Dendritic cell treated with granulocyte-macrophage colony-stimulating factor and Interleukin-4, amounts not matched to agents 40 ng/mL and 50 ng/mL, for 4 days (primary cell): ENCODE measurements at regions not wholly inside any gene's neighbourhood (a gene's known extent, or its start where the extent isn't known, plus 50 kb on each side); places are given as distances from the start of the nearest gene placed in this dataset.

Source experiments
- H3K27ac Mint-ChIP-seq: one replicate; pipeline ENCODE4 v1.8.0; 2022; ENCODE audit warnings: mild to moderate bottlenecking, mixed read lengths
- H3K27me3 Mint-ChIP-seq: one replicate; pipeline ENCODE4 v1.8.0; 2022; ENCODE audit warnings: mild to moderate bottlenecking, mixed read lengths
- H3K36me3 Mint-ChIP-seq: one replicate; pipeline ENCODE4 v1.8.0; 2022; ENCODE audit warnings: low read depth, mixed read lengths
- H3K4me1 Mint-ChIP-seq: one replicate; pipeline ENCODE4 v1.8.0; 2022; ENCODE audit warnings: low read depth, mixed read lengths
- H3K4me3 Mint-ChIP-seq: one replicate; pipeline ENCODE4 v1.8.0; 2022; ENCODE audit warnings: mild to moderate bottlenecking, moderate library complexity, mixed read lengths
- H3K9me3 Mint-ChIP-seq: one replicate; pipeline ENCODE4 v1.8.0; 2022; ENCODE audit warnings: mixed read lengths
- intact Hi-C: fragments of 100-400 bp; cut with micrococcal nuclease; formaldehyde crosslinking; loops from one replicate; pipeline ENCODE4 v1.15.0; 2022

DNA sequence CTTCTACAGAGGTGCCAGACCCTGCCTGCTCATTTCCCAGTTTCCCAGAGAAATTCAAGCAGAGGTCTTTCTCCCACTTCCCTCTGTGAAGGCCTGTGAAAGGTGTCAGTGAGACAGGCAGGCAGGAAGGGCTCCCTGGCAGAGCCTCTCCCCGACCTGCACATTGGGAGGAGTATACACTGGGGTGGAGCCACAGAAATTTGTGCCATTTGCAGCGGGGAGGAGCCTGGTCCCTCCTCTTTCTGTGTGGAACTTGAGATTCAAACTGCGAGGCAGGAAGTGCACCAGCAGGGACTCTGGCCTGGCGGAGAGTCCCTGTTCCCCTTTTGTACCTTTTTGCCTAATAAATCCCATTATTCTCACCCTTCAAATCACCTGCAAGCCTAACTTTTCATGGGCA, 54.6 kb upstream of the OPN4 start:
- no peak overlapping the region for H3K4me3 Mint-ChIP-seq
- intact Hi-C loops = no loop called here
- H3K36me3 Mint-ChIP-seq = no peaks in the 10 kb centered on the region
- no peak overlapping the region for H3K27ac Mint-ChIP-seq
- H3K4me1 Mint-ChIP-seq = peaks cover 12% of the 10 kb centered on the region
- H3K27me3 Mint-ChIP-seq = peaks cover 5% of the 10 kb centered on the region
- no peaks in the 10 kb centered on the region for H3K9me3 Mint-ChIP-seq

- Mint-ChIP-seq H3K27ac (no peak overlapping the region), H3K27me3 (peaks cover 5% of the 10 kb centered on the region), H3K4me3 (no peak overlapping the region), H3K9me3 (no peaks in the 10 kb centered on the region), H3K4me1 (peaks cover 12% of the 10 kb centered on the region), H3K36me3 (no peaks in the 10 kb centered on the region)
- intact Hi-C loops = no loop called here
Observed at GRCh38 chr10:86600296-86600695, 54.1 kb upstream of the OPN4 start.

- no peaks in the 10 kb centered on the region for H3K9me3 Mint-ChIP-seq
- peaks cover 5% of the 10 kb centered on the region for H3K27me3 Mint-ChIP-seq
- no peaks in the 10 kb centered on the region for H3K36me3 Mint-ChIP-seq
- intact Hi-C loops = no loop called here
- H3K4me1 Mint-ChIP-seq = peaks cover 12% of the 10 kb centered on the region
- H3K4me3 Mint-ChIP-seq = no peak overlapping the region
- no peak overlapping the region for H3K27ac Mint-ChIP-seq
Observed at GRCh38 chr10:86601956-86602602, 52.3 kb upstream of the OPN4 start.

DNA sequence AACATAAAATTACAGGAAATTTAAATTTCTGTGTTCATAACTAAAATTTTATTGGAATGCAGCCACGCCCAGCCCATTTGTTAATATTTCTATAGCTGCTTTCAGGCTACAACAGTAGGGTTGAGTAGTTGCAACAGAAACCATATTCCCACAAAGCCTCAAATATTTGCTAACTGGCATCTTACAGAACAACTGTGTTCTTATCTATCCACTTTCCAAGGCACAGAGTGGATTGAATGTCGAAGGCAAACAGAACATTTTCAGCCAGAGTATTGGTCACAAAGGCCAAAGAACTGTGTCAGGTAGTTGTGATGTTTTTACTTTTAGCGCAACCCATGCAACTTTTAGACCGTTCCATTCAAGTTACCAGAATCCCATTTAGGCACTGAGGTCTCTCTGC, 51.1 kb upstream of the OPN4 start:
- H3K4me1 Mint-ChIP-seq = peaks cover 12% of the 10 kb centered on the region
- H3K9me3 Mint-ChIP-seq = peaks cover 8% of the 10 kb centered on the region
- intact Hi-C loops = no loop called here
- H3K27me3 Mint-ChIP-seq = peaks cover 9% of the 10 kb centered on the region
- no peak overlapping the region for H3K27ac Mint-ChIP-seq
- no peak overlapping the region for H3K4me3 Mint-ChIP-seq
- H3K36me3 Mint-ChIP-seq = no peaks in the 10 kb centered on the region
